Activated CD8-positive, alpha-beta memory T cell treated with anti-CD3 and anti-CD28 coated beads for 48 hours (primary cell): ENCODE measurements at regions not wholly inside any gene's neighbourhood (a gene's known extent, or its start where the extent isn't known, plus 50 kb on each side); places are given as distances from the start of the nearest gene placed in this dataset.

ENCODE experiments used
- DNase-seq, 3 experiments: peaks; one replicate each; pipeline ENCODE4 v3.0.0-alpha.2; 2020; ENCODE audit warnings: low read depth in 2 of 3, low spot score in 2 of 3

DNA sequence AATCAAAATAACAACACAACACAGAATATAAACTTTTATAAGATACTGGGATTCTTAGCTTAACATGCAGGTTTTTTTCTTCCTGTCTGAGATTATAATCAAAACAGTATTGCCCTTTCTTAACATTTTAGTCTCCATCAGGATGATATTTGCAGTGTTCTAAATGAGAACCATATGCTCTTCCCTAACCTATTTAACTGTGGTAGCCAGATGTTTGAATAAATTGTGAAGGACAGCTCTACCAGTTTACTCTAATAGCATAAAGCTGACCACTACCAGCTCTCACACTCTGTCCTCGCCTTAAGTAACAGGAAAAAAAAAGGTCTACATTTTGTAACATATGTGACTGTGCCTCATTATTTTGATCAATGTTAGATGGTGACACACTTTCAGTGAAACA lies 618.7 kb upstream of the SGCG start:
- no peak for DNase-seq

GRCh38 chr13:22563272-22563671 lies 617.5 kb upstream of the SGCG start:
- no peak for DNase-seq

DNA sequence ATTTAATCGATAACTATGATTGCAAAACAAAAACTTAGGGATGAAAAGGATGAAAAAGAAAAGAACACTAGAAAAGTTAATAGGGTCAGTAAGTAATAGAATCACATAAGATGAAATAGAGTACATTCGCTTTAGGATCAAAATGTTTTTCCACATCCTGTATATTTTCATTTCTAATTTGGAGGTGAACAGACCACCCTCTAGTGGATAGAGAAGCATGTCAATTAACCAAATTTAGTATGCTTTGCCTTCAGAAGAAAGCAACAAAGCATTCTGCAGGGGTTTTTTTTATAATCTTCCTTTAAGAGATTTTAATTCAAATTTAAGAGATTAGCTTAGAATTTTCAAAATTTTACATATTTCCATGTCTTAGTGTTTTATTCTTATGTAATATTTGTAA lies 611.0 kb upstream of the SGCG start:
- DNase-seq: no peak

- DNase-seq: no peak
Observed at GRCh38 chr13:22589880-22590279, 590.9 kb upstream of the SGCG start.

DNA sequence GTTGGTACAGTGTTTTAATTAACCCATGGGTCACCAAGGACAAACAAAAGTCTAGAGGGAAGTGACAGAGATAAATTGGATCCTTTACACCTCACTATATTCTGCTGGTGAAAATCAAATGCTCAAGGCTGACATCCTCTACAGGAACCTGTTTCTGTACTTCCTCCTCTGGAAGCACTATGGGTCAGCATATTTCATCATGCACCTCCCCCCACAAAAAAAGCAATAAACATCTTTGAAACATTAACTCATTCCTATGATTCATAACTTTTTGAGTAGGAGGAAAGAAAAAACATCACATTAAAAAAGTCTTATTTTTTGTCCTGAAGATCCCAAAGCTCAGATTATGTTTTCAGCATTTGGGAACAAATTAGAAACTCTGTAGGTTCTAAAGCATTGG lies 588.3 kb upstream of the SGCG start:
- no peak for DNase-seq

DNA sequence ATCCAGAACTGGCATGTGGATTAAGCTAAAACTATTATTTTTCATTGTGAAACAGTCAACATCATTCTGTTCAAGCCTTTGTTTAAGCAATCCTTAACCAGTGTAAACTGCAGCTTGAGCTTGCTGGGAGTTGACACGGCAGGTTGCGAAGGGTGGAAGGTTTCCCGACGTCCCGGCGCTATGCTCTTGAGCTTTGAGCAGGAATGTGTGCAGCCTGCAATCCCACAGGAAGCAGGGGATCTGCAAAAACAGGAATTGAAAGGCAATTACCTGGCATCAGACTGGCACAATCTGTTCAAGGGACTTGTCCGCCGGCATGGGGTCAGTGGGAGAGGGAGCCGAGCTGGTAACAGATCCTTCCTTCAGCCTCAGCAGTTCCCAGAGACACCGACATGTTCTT lies 586.7 kb upstream of the SGCG start:
- no peak for DNase-seq

GRCh38 chr13:22596171-22596863 lies 584.5 kb upstream of the SGCG start:
- no peak for DNase-seq

- DNase-seq: no peak
Observed at GRCh38 chr13:22599156-22599555, 581.6 kb upstream of the SGCG start.

DNA sequence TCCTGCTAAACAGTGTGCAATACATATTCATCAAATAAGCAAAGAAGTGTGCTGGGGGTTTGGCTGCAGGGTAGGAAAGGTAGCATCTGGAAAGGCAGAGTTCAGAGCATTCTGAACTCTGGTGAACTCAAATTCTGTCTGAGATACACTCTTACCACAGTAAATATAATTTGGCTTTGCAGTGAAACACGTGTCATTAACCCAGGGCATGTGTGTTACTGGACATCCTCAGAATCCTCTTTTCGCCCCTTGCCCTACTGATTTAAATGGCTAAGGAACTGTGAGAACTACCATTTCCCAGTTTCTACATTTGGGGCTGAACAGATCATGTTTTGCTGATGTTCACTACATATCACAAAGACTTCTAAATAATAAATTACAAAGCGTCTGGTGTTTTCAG lies 562.8 kb upstream of the SGCG start:
- no peak for DNase-seq

DNA sequence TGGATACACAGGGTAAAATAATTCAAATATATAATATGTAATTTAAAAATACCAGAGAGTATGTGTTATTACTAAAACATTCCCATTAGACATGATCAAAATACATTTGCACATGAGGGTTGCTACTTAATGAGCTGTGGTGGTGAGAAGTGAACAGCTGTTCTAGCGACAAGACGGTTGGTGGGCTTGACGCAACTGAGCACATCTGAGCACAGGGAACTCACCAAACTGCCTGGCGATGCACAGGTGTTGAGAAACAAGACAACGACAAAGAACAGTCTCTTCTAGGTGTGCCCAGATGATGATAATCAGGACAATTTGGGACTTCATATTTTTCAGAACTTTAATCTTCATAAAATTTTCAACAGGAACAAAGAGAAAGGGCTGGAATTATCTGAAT lies 555.1 kb upstream of the SGCG start:
- no peak for DNase-seq

GRCh38 chr13:22629374-22629773 lies 551.4 kb upstream of the SGCG start:
- no peak for DNase-seq

GRCh38 chr13:22642088-22642487 lies 538.7 kb upstream of the SGCG start:
- DNase-seq: no peak

- no peak for DNase-seq
Observed at GRCh38 chr13:22644941-22645340, 535.8 kb upstream of the SGCG start.

GRCh38 chr13:22647156-22647850 lies 533.5 kb upstream of the SGCG start:
- DNase-seq: no peak

DNA sequence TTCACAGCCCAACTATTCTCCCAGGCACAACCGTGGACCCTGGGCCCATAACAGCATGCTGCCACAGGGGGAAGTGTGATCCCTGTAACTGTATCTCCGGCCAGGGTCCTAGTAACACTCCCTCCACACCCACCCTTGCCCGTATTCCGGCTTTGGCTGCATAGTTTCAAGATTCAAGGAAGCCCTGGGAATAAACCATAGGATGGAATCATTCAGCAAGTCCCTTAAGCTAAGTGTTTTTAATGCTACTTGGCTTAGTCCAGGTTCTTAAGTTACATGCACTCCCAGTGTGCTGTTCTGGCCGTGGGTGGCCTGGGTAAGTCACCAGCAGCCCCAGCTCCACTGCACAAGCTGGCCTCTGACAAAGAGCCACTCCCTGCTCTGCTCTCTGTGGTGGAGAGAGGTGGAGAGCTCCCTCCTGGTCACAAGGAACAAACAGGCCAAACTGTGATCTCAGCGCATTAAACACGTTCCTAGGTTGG lies 532.4 kb upstream of the SGCG start:
- DNase-seq: no peak

GRCh38 chr13:22652796-22653195 lies 528.0 kb upstream of the SGCG start:
- no peak for DNase-seq

- no peak for DNase-seq
Observed at GRCh38 chr13:22653866-22654265, 526.9 kb upstream of the SGCG start.

DNA sequence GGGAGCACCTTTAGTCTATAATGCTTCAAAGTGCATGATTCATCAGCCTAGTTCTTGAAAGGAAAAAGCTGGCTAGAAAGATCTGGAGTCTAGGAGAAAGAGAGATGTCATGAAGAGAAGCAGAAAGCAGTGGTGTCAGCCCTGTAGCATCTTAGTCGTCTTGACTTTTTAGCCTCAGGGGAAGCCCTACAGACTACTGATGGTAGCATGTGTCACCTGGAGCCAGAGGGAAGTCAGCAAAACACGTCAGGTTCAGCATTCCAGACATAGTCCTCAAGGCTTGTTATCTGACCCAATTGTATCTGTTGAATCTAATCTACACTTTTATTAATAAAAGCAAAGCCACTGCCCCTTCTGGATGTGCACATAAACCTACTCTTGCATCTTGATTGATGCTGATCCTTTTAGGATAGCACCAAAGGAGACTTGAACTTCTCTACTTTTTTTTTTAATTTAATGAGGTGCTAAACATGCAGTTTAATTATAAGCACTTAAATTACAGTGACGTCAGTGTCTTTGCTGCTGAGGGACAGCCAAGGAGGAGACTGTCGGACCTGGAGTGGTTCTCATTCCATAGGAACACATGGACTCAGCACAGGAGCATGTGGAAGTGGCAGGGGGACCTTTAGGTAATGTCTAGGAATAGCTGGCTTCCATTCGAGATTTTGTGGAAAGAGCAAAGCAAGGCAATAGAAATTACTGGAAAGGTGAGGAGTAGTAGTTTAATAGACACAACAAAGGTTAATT lies 525.5 kb upstream of the SGCG start:
- no peak for DNase-seq

- DNase-seq: no peak
Observed at GRCh38 chr13:22662771-22663170, 518.0 kb upstream of the SGCG start.

DNA sequence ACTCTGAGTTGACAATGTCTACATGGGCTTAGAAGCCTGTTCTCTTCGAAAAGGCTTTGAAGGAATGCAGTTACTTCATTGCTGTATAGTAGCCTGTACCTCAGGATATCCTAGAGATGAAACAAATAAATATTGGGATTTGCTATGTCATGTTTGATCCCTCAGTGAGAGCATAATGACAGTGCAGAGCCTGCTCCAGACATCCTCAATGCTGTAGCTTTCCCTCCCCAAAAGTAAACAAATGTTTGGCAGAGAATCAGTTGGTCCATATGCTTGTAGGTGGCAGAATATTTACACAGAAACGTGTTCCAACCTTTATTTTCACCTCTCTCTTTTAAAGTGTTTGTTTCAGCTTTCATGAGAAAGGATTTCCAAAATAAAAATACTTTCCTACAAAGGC lies 515.3 kb upstream of the SGCG start:
- no peak for DNase-seq

DNA sequence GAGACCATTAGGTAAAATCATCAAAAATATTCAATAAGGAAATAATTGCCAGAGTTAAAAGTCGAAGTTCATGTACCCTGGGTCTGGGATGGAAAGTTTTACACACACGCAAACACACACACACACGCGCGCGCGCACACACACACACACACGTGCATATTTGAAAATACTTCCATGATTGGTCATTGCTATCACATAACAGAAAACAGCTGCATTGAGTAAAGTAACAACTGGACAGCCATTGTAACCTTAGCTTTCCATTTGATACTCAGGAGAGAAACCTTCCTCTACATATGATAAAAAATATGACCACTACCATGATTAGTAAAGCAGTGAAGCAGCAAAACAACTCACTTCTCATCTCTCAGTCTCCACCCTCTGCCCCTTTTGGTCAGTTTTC lies 490.0 kb upstream of the SGCG start:
- DNase-seq: no peak

DNA sequence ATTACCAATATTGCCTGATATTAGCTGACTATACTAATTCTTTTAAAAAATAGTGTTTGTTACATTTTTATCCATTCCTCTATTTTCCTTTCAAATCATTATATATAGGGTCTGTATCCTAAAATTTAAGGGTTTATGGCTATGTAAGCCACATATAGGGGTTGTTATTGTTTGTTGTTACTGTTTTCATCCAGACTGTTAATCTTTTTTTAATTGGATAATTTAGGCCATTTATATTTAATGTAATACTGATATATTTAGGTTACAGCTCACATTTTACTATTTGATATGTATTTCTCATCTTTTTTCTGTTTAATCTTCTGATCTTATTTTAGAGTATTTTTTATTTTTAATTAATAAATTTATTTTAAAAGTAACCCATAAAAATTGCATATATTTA lies 487.1 kb upstream of the SGCG start:
- DNase-seq: no peak
